ENCODE measurements at regions not wholly inside any gene's neighbourhood (a gene's known extent, or its start where the extent isn't known, plus 50 kb on each side); places are given as distances from the start of the nearest gene placed in this dataset.

DNA sequence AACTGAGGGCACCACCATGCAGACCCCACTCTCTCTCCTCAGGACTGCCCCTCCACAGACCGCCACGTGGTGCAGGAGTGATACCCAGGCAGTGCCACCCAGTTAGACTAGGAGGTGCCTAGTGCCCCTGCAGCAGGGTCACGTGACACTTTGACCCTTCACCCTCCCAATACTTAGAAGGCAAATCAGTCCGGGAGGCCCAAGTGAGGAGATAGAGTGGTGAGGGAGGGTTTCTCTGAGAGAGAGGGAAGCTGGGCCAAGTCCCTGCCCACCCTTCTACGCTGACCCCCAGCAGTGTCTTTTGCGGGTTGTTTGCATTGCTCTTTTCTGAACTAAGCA is 84.6 kb downstream of the BUD13 start:
- no peak for TF ChIP-seq CTCF (IDR thresholded peaks at IDR 0.05)
- TF ChIP-seq, protein P1, sequence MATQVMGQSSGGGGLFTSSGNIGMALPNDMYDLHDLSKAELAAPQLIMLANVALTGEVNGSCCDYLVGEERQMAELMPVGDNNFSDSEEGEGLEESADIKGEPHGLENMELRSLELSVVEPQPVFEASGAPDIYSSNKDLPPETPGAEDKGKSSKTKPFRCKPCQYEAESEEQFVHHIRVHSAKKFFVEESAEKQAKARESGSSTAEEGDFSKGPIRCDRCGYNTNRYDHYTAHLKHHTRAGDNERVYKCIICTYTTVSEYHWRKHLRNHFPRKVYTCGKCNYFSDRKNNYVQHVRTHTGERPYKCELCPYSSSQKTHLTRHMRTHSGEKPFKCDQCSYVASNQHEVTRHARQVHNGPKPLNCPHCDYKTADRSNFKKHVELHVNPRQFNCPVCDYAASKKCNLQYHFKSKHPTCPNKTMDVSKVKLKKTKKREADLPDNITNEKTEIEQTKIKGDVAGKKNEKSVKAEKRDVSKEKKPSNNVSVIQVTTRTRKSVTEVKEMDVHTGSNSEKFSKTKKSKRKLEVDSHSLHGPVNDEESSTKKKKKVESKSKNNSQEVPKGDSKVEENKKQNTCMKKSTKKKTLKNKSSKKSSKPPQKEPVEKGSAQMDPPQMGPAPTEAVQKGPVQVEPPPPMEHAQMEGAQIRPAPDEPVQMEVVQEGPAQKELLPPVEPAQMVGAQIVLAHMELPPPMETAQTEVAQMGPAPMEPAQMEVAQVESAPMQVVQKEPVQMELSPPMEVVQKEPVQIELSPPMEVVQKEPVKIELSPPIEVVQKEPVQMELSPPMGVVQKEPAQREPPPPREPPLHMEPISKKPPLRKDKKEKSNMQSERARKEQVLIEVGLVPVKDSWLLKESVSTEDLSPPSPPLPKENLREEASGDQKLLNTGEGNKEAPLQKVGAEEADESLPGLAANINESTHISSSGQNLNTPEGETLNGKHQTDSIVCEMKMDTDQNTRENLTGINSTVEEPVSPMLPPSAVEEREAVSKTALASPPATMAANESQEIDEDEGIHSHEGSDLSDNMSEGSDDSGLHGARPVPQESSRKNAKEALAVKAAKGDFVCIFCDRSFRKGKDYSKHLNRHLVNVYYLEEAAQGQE (IDR thresholded peaks at IDR 0.05; ENCODE audit: insufficient read depth in 1 of 2, low read depth in 2 of 2, low read length in 1 of 2) = no peak
